Skeletal muscle tissue (tissue), 4 donors: ENCODE measurements at regions not wholly inside any gene's neighbourhood (a gene's known extent, or its start where the extent isn't known, plus 50 kb on each side); places are given as distances from the start of the nearest gene placed in this dataset. TPM values are rescaled to one million over a fixed set of nuclear protein-coding genes. Genes with fewer than 3 reads are reported as not detected.

Experiments
- H3K27ac ChIP-seq: one replicate; pipeline ENCODE4 v1.7.0; 2013; ENCODE audit warnings: mild to moderate bottlenecking, low read depth, low read length, inconsistent platforms
- H3K27me3 ChIP-seq, 3 donors: one replicate each; pipeline ENCODE4 v1.7.0; 2013; ENCODE audit warnings: low read length in 3 of 3; ENCODE audit not compliant: control insufficient read depth in 3 of 3, insufficient read depth in 3 of 3
- H3K36me3 ChIP-seq, 3 donors: one replicate each; pipeline ENCODE4 v1.7.0; 2013; ENCODE audit warnings: low read length in 3 of 3; ENCODE audit not compliant: control insufficient read depth in 3 of 3, insufficient read depth in 3 of 3
- H3K4me1 ChIP-seq, 3 donors: one replicate each; pipeline ENCODE4 v1.7.0; 2013; ENCODE audit warnings: low read length in 3 of 3, mild to moderate bottlenecking in 3 of 3; ENCODE audit not compliant: control insufficient read depth in 3 of 3, insufficient read depth in 3 of 3
- H3K4me3 ChIP-seq, 3 donors: one replicate each; pipeline ENCODE4 v1.7.0; 2013; ENCODE audit warnings: low read length in 3 of 3
- H3K9ac ChIP-seq, 3 donors: one replicate each; pipeline ENCODE4 v1.7.0; 2013; ENCODE audit warnings: low read length in 3 of 3, mild to moderate bottlenecking in 3 of 3, moderate library complexity in 2 of 3, low read depth in 1 of 3
- H3K9me3 ChIP-seq, 3 donors: one replicate each; pipeline ENCODE4 v1.7.0; 2013; ENCODE audit warnings: low read length in 3 of 3; ENCODE audit not compliant: control insufficient read depth in 3 of 3
- small RNA-seq: library from RNA; depleted of rRNA; stranded (forward); fragments of <200 nt; gene quantifications from one replicate; pipeline ENCODE3, GENCODE V24; 2014
- donor health status: Osteomylitis.

- Histone ChIP-seq H3K4me3 (no peak overlapping the region), H3K9me3 (no peaks in the 10 kb centered on the region), H3K27ac (no peak overlapping the region), H3K9ac (no peak overlapping the region), H3K27me3 (no peaks in the 10 kb centered on the region), H3K36me3 (no peaks in the 10 kb centered on the region), H3K4me1 (no peaks in the 10 kb centered on the region)
Observed at GRCh38 chr17:72064606-72065193, 56.1 kb upstream of the SOX9 start.

DNA sequence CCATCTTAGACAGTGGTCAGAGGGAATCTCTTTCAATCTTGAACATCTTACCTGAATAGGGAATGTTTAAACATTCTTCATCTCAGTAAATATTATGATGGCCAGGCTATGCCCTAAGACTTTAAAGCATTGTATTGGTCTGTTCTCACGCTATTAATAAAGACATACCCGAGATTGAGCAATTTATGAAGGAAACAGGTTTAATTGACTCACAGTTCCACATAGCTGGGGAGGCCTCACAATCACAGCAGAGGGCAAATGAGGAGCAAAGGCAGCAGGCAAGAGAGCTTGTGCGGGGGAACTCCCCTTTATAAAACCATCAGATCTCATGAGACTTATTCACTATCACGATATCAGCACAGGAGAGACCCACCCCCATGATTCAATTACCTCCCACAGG lies 55.3 kb upstream of the SOX9 start:
- no peak overlapping the region for H3K27ac ChIP-seq
- no peaks in the 10 kb centered on the region for H3K36me3 ChIP-seq
- no peaks in the 10 kb centered on the region for H3K4me1 ChIP-seq
- no peak overlapping the region for H3K9ac ChIP-seq
- no peaks in the 10 kb centered on the region for H3K27me3 ChIP-seq
- H3K4me3 ChIP-seq: no peak overlapping the region
- H3K9me3 ChIP-seq: no peaks in the 10 kb centered on the region

DNA sequence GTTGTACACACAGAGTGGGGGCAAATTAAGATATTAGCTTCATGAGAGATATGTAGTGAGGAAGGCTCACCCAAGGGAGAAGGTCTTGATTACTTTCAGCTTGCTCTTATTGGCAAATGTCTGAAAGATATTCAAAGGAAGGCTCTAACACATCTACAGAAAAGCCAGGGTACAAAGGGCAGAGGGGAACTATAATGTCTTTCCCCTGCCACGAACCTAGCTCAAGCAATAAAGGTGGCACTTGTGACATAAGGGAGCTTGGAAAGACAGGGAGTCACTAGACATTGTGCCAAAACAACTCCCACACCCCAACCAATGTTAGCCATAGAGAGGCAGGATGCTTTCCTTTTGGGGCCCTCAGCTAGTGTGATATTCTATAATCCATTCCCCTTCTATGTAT lies 52.2 kb upstream of the SOX9 start:
- no peak overlapping the region for H3K4me3 ChIP-seq
- no peak overlapping the region for H3K9ac ChIP-seq
- no peak overlapping the region for H3K27ac ChIP-seq
- no peaks in the 10 kb centered on the region for H3K27me3 ChIP-seq
- no peaks in the 10 kb centered on the region for H3K4me1 ChIP-seq
- H3K36me3 ChIP-seq: no peaks in the 10 kb centered on the region
- H3K9me3 ChIP-seq: no peaks in the 10 kb centered on the region

DNA sequence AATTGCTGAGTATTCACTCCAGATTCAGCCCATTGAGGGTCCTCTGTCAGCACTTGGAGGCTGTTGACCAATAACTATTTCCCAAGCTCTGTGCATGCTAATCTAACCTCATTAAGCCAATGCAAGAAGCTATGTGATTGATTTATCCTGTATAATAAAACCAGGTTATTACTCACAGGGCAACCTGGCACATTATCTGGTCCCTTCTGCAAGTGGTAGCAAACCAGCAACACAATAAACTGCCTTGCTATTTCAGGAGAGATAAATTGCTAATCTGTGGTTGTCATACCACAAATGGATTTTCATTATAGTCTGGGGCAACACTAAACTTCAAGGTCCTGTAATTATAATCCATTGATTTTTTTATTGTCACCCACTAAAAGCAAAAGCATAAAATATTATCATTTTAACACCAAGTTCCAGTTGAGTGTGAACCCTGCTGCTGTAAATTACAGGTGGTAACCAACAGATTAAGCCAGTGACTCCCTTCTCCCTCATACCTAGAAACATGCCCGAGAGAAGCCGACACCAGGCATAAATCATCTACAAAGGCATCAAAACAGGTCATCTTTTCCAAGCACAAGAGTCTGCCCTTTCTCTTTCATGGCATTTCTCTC lies 51.1 kb upstream of the SOX9 start:
- no peaks in the 10 kb centered on the region for H3K27me3 ChIP-seq
- no peak overlapping the region for H3K4me3 ChIP-seq
- no peaks in the 10 kb centered on the region for H3K4me1 ChIP-seq
- H3K36me3 ChIP-seq: no peaks in the 10 kb centered on the region
- no peak overlapping the region for H3K27ac ChIP-seq
- no peaks in the 10 kb centered on the region for H3K9me3 ChIP-seq
- no peak overlapping the region for H3K9ac ChIP-seq

Small RNA genes lying in the stretch of these regions (small RNA-seq; reads per million reads assigned to genes)
- not detected for gene RNU7-155P
